ENCODE measurements at regions not wholly inside any gene's neighbourhood (a gene's known extent, or its start where the extent isn't known, plus 50 kb on each side); places are given as distances from the start of the nearest gene placed in this dataset.

DNA sequence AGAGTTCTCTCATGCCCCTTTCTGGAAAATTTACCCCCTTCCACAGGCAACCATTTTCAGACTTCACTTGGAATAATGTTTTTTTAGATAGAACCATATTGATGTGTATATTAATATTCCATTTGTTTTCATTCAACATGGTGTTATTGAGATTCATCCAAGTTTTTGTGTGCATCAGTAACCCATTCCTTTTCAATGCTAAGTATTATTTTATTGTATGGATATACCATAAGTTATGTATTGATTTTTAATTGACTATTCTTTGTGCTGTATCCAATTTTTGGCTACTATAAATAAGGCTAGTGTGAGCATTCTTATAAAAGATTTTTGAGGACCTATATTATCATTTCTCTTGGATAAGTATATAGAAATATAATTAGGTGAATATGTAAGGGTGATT lies 1025.7 kb downstream of the GRM8 start (continued):
- TF ChIP-seq CTCF (IDR thresholded peaks at IDR 0.05 in 2 of 3, conservative IDR thresholded peaks at IDR 0.05 in 1 of 3; ENCODE audit: insufficient read depth in 2 of 3, low read depth in 1 of 3, low read length in 3 of 3) (no peak), C11orf30 (IDR thresholded peaks at IDR 0.05; ENCODE audit: low read depth) (no peak)
- TF ChIP-seq, protein P1, sequence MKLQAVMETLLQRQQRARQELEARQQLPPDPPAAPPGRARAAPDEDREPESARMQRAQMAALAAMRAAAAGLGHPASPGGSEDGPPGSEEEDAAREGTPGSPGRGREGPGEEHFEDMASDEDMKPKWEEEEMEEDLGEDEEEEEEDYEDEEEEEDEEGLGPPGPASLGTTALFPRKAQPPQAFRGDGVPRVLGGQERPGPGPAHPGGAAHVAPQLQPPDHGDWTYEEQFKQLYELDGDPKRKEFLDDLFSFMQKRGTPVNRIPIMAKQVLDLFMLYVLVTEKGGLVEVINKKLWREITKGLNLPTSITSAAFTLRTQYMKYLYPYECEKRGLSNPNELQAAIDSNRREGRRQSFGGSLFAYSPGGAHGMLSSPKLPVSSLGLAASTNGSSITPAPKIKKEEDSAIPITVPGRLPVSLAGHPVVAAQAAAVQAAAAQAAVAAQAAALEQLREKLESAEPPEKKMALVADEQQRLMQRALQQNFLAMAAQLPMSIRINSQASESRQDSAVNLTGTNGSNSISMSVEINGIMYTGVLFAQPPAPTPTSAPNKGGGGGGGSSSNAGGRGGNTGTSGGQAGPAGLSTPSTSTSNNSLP (IDR thresholded peaks at IDR 0.05; ENCODE audit: borderline replicate concordance, low read depth, low read length) = no peak

- POLR2A ChIA-PET = no interaction called here
- H3K4me3 ChIP-seq = no peak overlapping the region
- H3K36me3 ChIP-seq (ENCODE audit: control insufficient read depth, insufficient read depth, low read length) = no peaks in the 10 kb centered on the region
- no peak overlapping the region for H3K9ac ChIP-seq (ENCODE audit: insufficient read depth in 1 of 2, low read depth in 2 of 2, low read length in 2 of 2)
- no peak overlapping the region for H2AFZ ChIP-seq (ENCODE audit: low read depth, low read length)
- TF ChIP-seq BRD9 (IDR thresholded peaks at IDR 0.05; ENCODE audit: low read depth, partially characterized antibody) = no peak
- TF ChIP-seq, protein P2, sequence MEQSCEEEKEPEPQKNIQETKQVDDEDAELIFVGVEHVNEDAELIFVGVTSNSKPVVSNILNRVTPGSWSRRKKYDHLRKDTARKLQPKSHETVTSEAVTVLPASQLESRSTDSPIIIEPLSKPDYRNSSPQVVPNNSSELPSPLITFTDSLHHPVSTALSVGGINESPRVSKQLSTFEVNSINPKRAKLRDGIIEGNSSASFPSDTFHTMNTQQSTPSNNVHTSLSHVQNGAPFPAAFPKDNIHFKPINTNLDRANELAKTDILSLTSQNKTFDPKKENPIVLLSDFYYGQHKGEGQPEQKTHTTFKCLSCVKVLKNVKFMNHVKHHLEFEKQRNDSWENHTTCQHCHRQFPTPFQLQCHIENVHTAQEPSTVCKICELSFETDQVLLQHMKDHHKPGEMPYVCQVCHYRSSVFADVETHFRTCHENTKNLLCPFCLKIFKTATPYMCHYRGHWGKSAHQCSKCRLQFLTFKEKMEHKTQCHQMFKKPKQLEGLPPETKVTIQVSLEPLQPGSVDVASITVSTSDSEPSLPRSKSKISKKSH (CRISPR knock-in tag; IDR thresholded peaks at IDR 0.05) = no peak
- TF ChIP-seq PHF20 (IDR thresholded peaks at IDR 0.05; ENCODE audit: partially characterized antibody) = no peak
- no peak for TF ChIP-seq PREB (CRISPR knock-in tag; IDR thresholded peaks at IDR 0.05)
- no peak for ATAC-seq
- no TSS peak for BruUV-seq (replicated peaks)
- H3K9me3 ChIP-seq (replicated peaks; ENCODE audit: control insufficient read depth, insufficient read depth, low read depth, low read length) = no peaks in the 10 kb centered on the region; the same call in 1 of the 2 replicates
- no peaks in the 10 kb centered on the region for H3K27me3 ChIP-seq (ENCODE audit: control insufficient read depth in 2 of 2, insufficient read depth in 2 of 2, low read length in 2 of 2)
- CTCF ChIA-PET (ENCODE audit: low intra/inter-chr PET ratio) = no interaction called here
- intact Hi-C loops (cut with micrococcal nuclease) = no loop called here
- no peak overlapping the region for H3K27ac ChIP-seq (ENCODE audit: extremely low read depth, low read depth, low read length)
- WGBS (ENCODE audit: insufficient coverage, low coverage, missing lambda C conversion rate) = 0% methylated on average over 2 of the region's 3 CpGs
- no peaks in the 10 kb centered on the region for H4K20me1 ChIP-seq (replicated peaks; ENCODE audit: control insufficient read depth, insufficient read depth, low read length)
- no peak overlapping the region for H3K4me2 ChIP-seq (ENCODE audit: insufficient read depth, low read length)
- in situ Hi-C loops (cut with MboI) = no loop called here
- FAIRE-seq = no peak
- H3K9me1 ChIP-seq (ENCODE audit: control insufficient read depth, insufficient read depth, low read length) = no peaks in the 10 kb centered on the region
- no peak for DNase-seq (ENCODE audit: extremely low read depth in 1 of 4, low spot score in 3 of 4)
- H3K79me2 ChIP-seq (ENCODE audit: control insufficient read depth, insufficient read depth, low read length) = no peaks in the 10 kb centered on the region
- no peaks in the 10 kb centered on the region for H3K4me1 ChIP-seq (replicated peaks in 1 of 2; ENCODE audit: control insufficient read depth in 2 of 2, insufficient read depth in 2 of 2, low read length in 2 of 2)
Measured at GRCh38 chr7:126223729-126224128, 1029.0 kb downstream of the GRM8 start.
